H1 (cell line): ENCODE measurements at regions not wholly inside any gene's neighbourhood (a gene's known extent, or its start where the extent isn't known, plus 50 kb on each side); places are given as distances from the start of the nearest gene placed in this dataset.

Experiments used
- BRCA1 ChIP-seq: IDR thresholded peaks from 2 replicates; pipeline ENCODE4 v1.6.1; 2012; ENCODE audit warnings: low read depth, low read length, improper control_type of control experiment
- CTCF ChIP-seq, 3 experiments: IDR thresholded peaks; 1 replicate in 2 of 3; 2 replicates in 1 of 3; pipeline versions ENCODE4 v1.5.1 to v1.6.1; 2011; ENCODE audit warnings: low read length in 3 of 3, mild to moderate bottlenecking in 3 of 3, inconsistent platforms in 2 of 3, low read depth in 1 of 3, moderate library complexity in 1 of 3; ENCODE audit not compliant: insufficient read depth in 1 of 3; ENCODE audit errors: control extremely low read depth in 1 of 3
- GTF2F1 ChIP-seq: IDR thresholded peaks from 2 replicates; pipeline ENCODE4 v1.6.1; 2012; ENCODE audit warnings: low read depth, low read length, improper control_type of control experiment, borderline replicate concordance
- POLR2A ChIP-seq, 2 experiments: IDR thresholded peaks; 1 replicate in 1 of 2; 2 replicates in 1 of 2; pipeline ENCODE4 v1.6.1; 2011; ENCODE audit warnings: low read depth in 2 of 2, low read length in 2 of 2, mild to moderate bottlenecking in 2 of 2; ENCODE audit errors: control extremely low read depth in 1 of 2
- TEAD4 ChIP-seq: IDR thresholded peaks from 2 replicates; pipeline ENCODE4 v1.6.1; 2012; ENCODE audit warnings: low read depth, low read length, inconsistent platforms, mixed read lengths
- ZNF274 ChIP-seq: IDR thresholded peaks from 2 replicates; pipeline ENCODE4 v1.7.0; 2012; ENCODE audit warnings: low read length, borderline replicate concordance; ENCODE audit errors: extremely low read depth

GRCh38 chr6:106787327-106788196 is 158.2 kb downstream of the QRSL1 start:
- TF ChIP-seq CTCF (IDR thresholded peaks at IDR 0.05; ENCODE audit: control extremely low read depth in 1 of 3, insufficient read depth in 1 of 3, low read depth in 1 of 3, low read length in 3 of 3) (no peak), POLR2A (IDR thresholded peaks at IDR 0.05; ENCODE audit: control extremely low read depth in 1 of 2, low read depth in 2 of 2, low read length in 2 of 2) (no peak), TEAD4 (no peak), BRCA1 (no peak), ZNF274 (no peak), GTF2F1 (no peak)
